ENCODE measurements at regions not wholly inside any gene's neighbourhood (a gene's known extent, or its start where the extent isn't known, plus 50 kb on each side); places are given as distances from the start of the nearest gene placed in this dataset.

- TF ChIP-seq CTCF (IDR thresholded peaks at IDR 0.05) = no peak
- TF ChIP-seq POLR2A (IDR thresholded peaks at IDR 0.05) = no peak
Observed at GRCh38 chr4:1518997-1519700, 112.9 kb upstream of the NKX1-1 start.

Measured in uterus (tissue), 2 donors.